Neural cell (in vitro differentiated cells): ENCODE measurements at regions not wholly inside any gene's neighbourhood (a gene's known extent, or its start where the extent isn't known, plus 50 kb on each side); places are given as distances from the start of the nearest gene placed in this dataset.

Experiments used
- H2AFZ ChIP-seq: fragments of 200-600, 300-800 bp; sonication (generic), shearing (Covaris generic); 2 replicates; pipeline ENCODE4 v1.6.0; 2014; ENCODE audit warnings: low read depth, mild to moderate bottlenecking, antibody characterized with exemption, low read length, moderate library complexity
- H3F3A ChIP-seq: fragments of 200-600 bp; shearing (Covaris generic); 2 replicates; pipeline ENCODE4 v1.6.1; 2016; ENCODE audit warnings: mild to moderate bottlenecking, moderate library complexity, mixed read lengths, antibody characterized with exemption, low read length; ENCODE audit not compliant: insufficient read depth, poor library complexity, severe bottlenecking
- H3K27ac ChIP-seq: fragments of 200-600, 300-800 bp; sonication (generic), shearing (Covaris generic); 2 replicates; pipeline ENCODE4 v1.5.1; 2014; ENCODE audit warnings: mild to moderate bottlenecking, low read length, moderate library complexity
- H3K27me3 ChIP-seq: fragments of 300-800, 200-600 bp; sonication (generic), shearing (Covaris generic); 2 replicates; pipeline ENCODE4 v1.6.0; 2014; ENCODE audit warnings: mild to moderate bottlenecking, low read depth, low read length, moderate library complexity; ENCODE audit not compliant: insufficient read depth
- H3K36me3 ChIP-seq: fragments of 300-800, 200-600 bp; sonication (generic), shearing (Covaris generic); 2 replicates; pipeline ENCODE4 v1.5.1; 2014; ENCODE audit warnings: mild to moderate bottlenecking, antibody characterized with exemption, low read length, moderate library complexity; ENCODE audit not compliant: insufficient read depth
- H3K4me2 ChIP-seq: fragments of 300-800, 200-600 bp; sonication (generic), shearing (Covaris generic); 2 replicates; pipeline ENCODE4 v1.6.0; 2014; ENCODE audit warnings: mild to moderate bottlenecking, low read length
- H3K4me3 ChIP-seq: fragments of 300-800, 200-600 bp; sonication (generic), shearing (Covaris generic); 2 replicates; pipeline ENCODE4 v1.5.1; 2014; ENCODE audit warnings: mild to moderate bottlenecking, low read length, moderate library complexity
- H3K79me2 ChIP-seq: fragments of 200-600 bp; shearing (Covaris generic); replicated peaks from 2 replicates; pipeline ENCODE4 v1.6.0; 2014; ENCODE audit warnings: mild to moderate bottlenecking, low read length, moderate library complexity; ENCODE audit not compliant: insufficient read depth
- H3K9ac ChIP-seq: fragments of 300-800, 200-600 bp; sonication (generic), shearing (Covaris generic); 2 replicates; pipeline ENCODE4 v1.6.1; 2016; ENCODE audit warnings: mild to moderate bottlenecking, low read length, mixed read lengths
- H3K9me2 ChIP-seq: fragments of 200-600 bp; shearing (Covaris generic); 2 replicates; pipeline ENCODE4 v1.6.1; 2016; ENCODE audit warnings: mild to moderate bottlenecking, low read length, mixed read lengths; ENCODE audit not compliant: insufficient read depth
- H3K9me3 ChIP-seq: fragments of 200-600, 300-800 bp; sonication (generic), shearing (Covaris generic); 2 replicates; pipeline ENCODE4 v1.6.1; 2016; ENCODE audit warnings: mild to moderate bottlenecking, mixed run types, low read length, moderate library complexity, mixed read lengths
- H4K20me1 ChIP-seq: fragments of 200-600 bp; shearing (Covaris generic); 2 replicates; pipeline ENCODE4 v1.6.1; 2016; ENCODE audit warnings: mild to moderate bottlenecking, mixed run types; ENCODE audit not compliant: insufficient read depth
- EP300 ChIP-seq: fragments of 450-650 bp; conservative IDR thresholded peaks from 2 replicates; pipeline ENCODE4 v1.6.1; 2014; ENCODE audit warnings: antibody characterized with exemption, mild to moderate bottlenecking, moderate library complexity; ENCODE audit not compliant: poor library complexity, severe bottlenecking
- EZH2 ChIP-seq: fragments of 200-600, 300-800 bp; shearing (Covaris generic), sonication (generic); IDR thresholded peaks from 2 replicates; pipeline ENCODE4 v1.6.1; 2014; ENCODE audit warnings: antibody characterized with exemption, low read length, borderline replicate concordance, mild to moderate bottlenecking; ENCODE audit not compliant: insufficient read depth, poor library complexity, severe bottlenecking
- MXI1 ChIP-seq: fragments of 450-650 bp; conservative IDR thresholded peaks from 2 replicates; pipeline ENCODE4 v1.6.1; 2014; ENCODE audit warnings: antibody characterized with exemption, mild to moderate bottlenecking; ENCODE audit not compliant: poor library complexity, severe bottlenecking
- POLR2AphosphoS5 ChIP-seq: IDR thresholded peaks from 2 replicates; pipeline ENCODE4 v1.6.1; 2012
- RAD21 ChIP-seq: fragments of 450-650 bp; conservative IDR thresholded peaks from 2 replicates; pipeline ENCODE4 v1.6.1; 2014; ENCODE audit warnings: antibody characterized with exemption, mild to moderate bottlenecking, moderate library complexity
- REST ChIP-seq: IDR thresholded peaks from 2 replicates; pipeline ENCODE4 v1.6.1; 2012; ENCODE audit warnings: borderline replicate concordance
- SMC3 ChIP-seq: fragments of 450-650 bp; conservative IDR thresholded peaks from 2 replicates; pipeline ENCODE4 v1.6.1; 2014; ENCODE audit warnings: antibody characterized with exemption, mild to moderate bottlenecking, moderate library complexity; ENCODE audit not compliant: poor library complexity
- TAF1 ChIP-seq: IDR thresholded peaks from 2 replicates; pipeline ENCODE4 v1.6.1; 2012; ENCODE audit warnings: low read depth
- TF ChIP-seq, protein P1 (sequence below): fragments of 450-650 bp; IDR thresholded peaks from 2 replicates; pipeline ENCODE4 v1.5.1; 2014; ENCODE audit warnings: antibody characterized with exemption, mild to moderate bottlenecking, moderate library complexity; ENCODE audit not compliant: poor library complexity, severe bottlenecking

DNA sequence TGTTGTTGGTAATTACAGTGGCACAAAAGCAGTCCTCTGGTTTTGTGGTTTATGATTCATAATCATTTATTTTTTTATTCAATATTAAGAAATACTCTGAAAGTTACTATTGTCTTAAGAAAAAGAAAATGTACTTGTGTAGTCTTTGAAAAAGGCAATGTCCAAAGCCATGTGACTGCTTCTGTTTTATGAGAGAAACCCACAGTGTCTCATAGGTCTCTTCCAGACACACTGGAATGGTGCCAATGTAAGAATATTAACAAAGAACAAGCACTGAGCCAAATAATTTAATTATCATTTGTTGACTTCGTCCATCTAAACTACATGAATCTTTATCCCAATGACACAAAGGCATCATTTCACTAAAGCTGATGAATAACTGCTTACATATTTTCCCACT lies 62.5 kb downstream of the RPRM start:
- H3K9me3 ChIP-seq, result no peaks in the 10 kb centered on the region
- no peak overlapping the region for H2AFZ ChIP-seq
- H3K27me3 ChIP-seq, result no peaks in the 10 kb centered on the region
- H3K9me2 ChIP-seq, result no peaks in the 10 kb centered on the region
- TF ChIP-seq POLR2AphosphoS5 (no peak), TAF1 (no peak), EZH2 (no peak), EP300 (no peak), REST (no peak), MXI1 (no peak), RAD21 (no peak), SMC3 (no peak)
- TF ChIP-seq, protein P1, sequence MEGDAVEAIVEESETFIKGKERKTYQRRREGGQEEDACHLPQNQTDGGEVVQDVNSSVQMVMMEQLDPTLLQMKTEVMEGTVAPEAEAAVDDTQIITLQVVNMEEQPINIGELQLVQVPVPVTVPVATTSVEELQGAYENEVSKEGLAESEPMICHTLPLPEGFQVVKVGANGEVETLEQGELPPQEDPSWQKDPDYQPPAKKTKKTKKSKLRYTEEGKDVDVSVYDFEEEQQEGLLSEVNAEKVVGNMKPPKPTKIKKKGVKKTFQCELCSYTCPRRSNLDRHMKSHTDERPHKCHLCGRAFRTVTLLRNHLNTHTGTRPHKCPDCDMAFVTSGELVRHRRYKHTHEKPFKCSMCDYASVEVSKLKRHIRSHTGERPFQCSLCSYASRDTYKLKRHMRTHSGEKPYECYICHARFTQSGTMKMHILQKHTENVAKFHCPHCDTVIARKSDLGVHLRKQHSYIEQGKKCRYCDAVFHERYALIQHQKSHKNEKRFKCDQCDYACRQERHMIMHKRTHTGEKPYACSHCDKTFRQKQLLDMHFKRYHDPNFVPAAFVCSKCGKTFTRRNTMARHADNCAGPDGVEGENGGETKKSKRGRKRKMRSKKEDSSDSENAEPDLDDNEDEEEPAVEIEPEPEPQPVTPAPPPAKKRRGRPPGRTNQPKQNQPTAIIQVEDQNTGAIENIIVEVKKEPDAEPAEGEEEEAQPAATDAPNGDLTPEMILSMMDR, result no peak
- no peak overlapping the region for H3K27ac ChIP-seq
- no peak overlapping the region for H3K9ac ChIP-seq
- H3K36me3 ChIP-seq, result no peaks in the 10 kb centered on the region
- H4K20me1 ChIP-seq, result no peaks in the 10 kb centered on the region
- H3K4me3 ChIP-seq, result no peak overlapping the region
- no peak overlapping the region for H3K4me2 ChIP-seq
- H3F3A ChIP-seq, result no peaks in the 10 kb centered on the region
- no peaks in the 10 kb centered on the region for H3K79me2 ChIP-seq

GRCh38 chr2:153408710-153409385 lies 69.7 kb downstream of the RPRM start:
- Histone ChIP-seq H2AFZ (no peak overlapping the region), H3K4me3 (no peak overlapping the region), H3F3A (no peaks in the 10 kb centered on the region), H3K9me3 (no peaks in the 10 kb centered on the region), H4K20me1 (no peaks in the 10 kb centered on the region), H3K27ac (no peak overlapping the region), H3K27me3 (no peaks in the 10 kb centered on the region), H3K4me2 (no peak overlapping the region), H3K9me2 (no peaks in the 10 kb centered on the region), H3K79me2 (no peaks in the 10 kb centered on the region), H3K36me3 (no peaks in the 10 kb centered on the region), H3K9ac (no peak overlapping the region)
- no peak for TF ChIP-seq TAF1
- TF ChIP-seq SMC3, result no peak
- no peak for TF ChIP-seq POLR2AphosphoS5
- TF ChIP-seq EZH2, result no peak
- TF ChIP-seq MXI1, result no peak
- TF ChIP-seq EP300, result no peak
